Astrocyte (in vitro differentiated cells and primary cell): ENCODE measurements at regions not wholly inside any gene's neighbourhood (a gene's known extent, or its start where the extent isn't known, plus 50 kb on each side); places are given as distances from the start of the nearest gene placed in this dataset.

Experiments
- EZH2 ChIP-seq: IDR thresholded peaks from 2 replicates; pipeline ENCODE4 v1.6.1; 2012; ENCODE audit warnings: mild to moderate bottlenecking, low read length, inconsistent platforms; ENCODE audit not compliant: insufficient read depth
- TF ChIP-seq, protein P1 (sequence below): IDR thresholded peaks from 2 replicates; pipeline ENCODE4 v1.5.1; 2011; ENCODE audit warnings: low read depth, mild to moderate bottlenecking, inconsistent platforms, low read length, moderate library complexity; ENCODE audit not compliant: insufficient read depth

DNA sequence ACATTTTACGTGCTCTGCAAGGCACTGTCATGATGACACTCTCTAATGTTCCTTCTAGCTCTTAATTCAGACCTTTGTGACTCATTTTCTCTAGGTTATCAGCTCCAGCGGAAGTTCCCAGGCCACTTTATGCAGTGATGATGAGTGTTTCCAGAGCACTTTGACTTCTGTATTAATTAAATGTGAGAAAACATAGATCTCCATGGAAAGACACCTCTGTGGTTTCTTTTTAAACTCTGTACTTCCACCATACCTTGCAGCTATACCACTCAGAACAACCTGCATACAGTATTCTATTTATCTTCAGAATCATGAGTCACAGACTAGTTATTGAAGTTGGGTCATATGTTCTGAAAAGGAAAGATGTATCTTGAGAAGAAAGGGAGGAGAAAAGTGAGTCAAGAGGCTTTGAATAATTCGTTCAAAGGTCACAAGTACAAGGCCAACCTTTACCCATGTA, 175.6 kb upstream of the TENM4 start:
- TF ChIP-seq EZH2: no peak
- TF ChIP-seq, protein P1, sequence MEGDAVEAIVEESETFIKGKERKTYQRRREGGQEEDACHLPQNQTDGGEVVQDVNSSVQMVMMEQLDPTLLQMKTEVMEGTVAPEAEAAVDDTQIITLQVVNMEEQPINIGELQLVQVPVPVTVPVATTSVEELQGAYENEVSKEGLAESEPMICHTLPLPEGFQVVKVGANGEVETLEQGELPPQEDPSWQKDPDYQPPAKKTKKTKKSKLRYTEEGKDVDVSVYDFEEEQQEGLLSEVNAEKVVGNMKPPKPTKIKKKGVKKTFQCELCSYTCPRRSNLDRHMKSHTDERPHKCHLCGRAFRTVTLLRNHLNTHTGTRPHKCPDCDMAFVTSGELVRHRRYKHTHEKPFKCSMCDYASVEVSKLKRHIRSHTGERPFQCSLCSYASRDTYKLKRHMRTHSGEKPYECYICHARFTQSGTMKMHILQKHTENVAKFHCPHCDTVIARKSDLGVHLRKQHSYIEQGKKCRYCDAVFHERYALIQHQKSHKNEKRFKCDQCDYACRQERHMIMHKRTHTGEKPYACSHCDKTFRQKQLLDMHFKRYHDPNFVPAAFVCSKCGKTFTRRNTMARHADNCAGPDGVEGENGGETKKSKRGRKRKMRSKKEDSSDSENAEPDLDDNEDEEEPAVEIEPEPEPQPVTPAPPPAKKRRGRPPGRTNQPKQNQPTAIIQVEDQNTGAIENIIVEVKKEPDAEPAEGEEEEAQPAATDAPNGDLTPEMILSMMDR: no peak
